CD4-positive, alpha-beta memory T cell (primary cell): ENCODE measurements at regions not wholly inside any gene's neighbourhood (a gene's known extent, or its start where the extent isn't known, plus 50 kb on each side); places are given as distances from the start of the nearest gene placed in this dataset.

Experiments used
- CTCF ChIA-PET: fragments of 350-600 bp; sonication (Branson Sonifier 250); formaldehyde crosslinking; loops from one replicate; lab custom pipeline; 2021; ENCODE audit warnings: inconsistent platforms; ENCODE audit not compliant: partially characterized antibody; lab: Charles Lee
- POLR2A ChIA-PET: fragments of 350-600 bp; sonication (Branson Sonifier 250); formaldehyde crosslinking; loops from one replicate; lab custom pipeline; 2021; ENCODE audit not compliant: partially characterized antibody; lab: Charles Lee
- DNase-seq, 5 donors: peaks; one replicate each; pipeline versions ENCODE4 v3.0.0 to v3.0.0-alpha.2; 2020 to 2022; ENCODE audit warnings: mixed read lengths in 1 of 5
- H3K27ac ChIP-seq: one replicate; pipeline ENCODE4 v1.7.0; 2013; ENCODE audit warnings: low read depth, low read length
- H3K27me3 ChIP-seq: 2 replicates; pipeline ENCODE4 v1.7.0; 2013; ENCODE audit warnings: mild to moderate bottlenecking, low read length, moderate library complexity; ENCODE audit not compliant: insufficient read depth
- H3K36me3 ChIP-seq: 2 replicates; pipeline ENCODE4 v1.7.0; 2013; ENCODE audit warnings: mild to moderate bottlenecking, low read length, moderate library complexity; ENCODE audit not compliant: insufficient read depth
- H3K4me1 ChIP-seq: 2 replicates; pipeline ENCODE4 v1.7.0; 2013; ENCODE audit warnings: mild to moderate bottlenecking, low read length, moderate library complexity; ENCODE audit not compliant: insufficient read depth
- H3K4me3 ChIP-seq, 2 donors: one replicate each; pipeline ENCODE4 v1.7.0; 2013; ENCODE audit warnings: low read length in 2 of 2, mild to moderate bottlenecking in 1 of 2
- H3K9me3 ChIP-seq, 2 donors: one replicate each; pipeline ENCODE4 v1.7.0; 2013; ENCODE audit warnings: low read length in 2 of 2, control low read depth in 1 of 2; ENCODE audit not compliant: control insufficient read depth in 1 of 2
- H3K27ac Mint-ChIP-seq, 7 donors: one replicate each; pipeline ENCODE4 v1.8.0; 2020 to 2021; ENCODE audit warnings: mixed read lengths in 7 of 7, mild to moderate bottlenecking in 6 of 7, inconsistent platforms in 3 of 7, moderate library complexity in 3 of 7
- H3K27me3 Mint-ChIP-seq, 2 donors: one replicate each; pipeline ENCODE4 v1.8.0; 2020 to 2021; ENCODE audit warnings: mixed read lengths in 2 of 2
- H3K36me3 Mint-ChIP-seq, 2 donors: one replicate each; pipeline ENCODE4 v1.8.0; 2020 to 2021; ENCODE audit warnings: mixed read lengths in 2 of 2, inconsistent platforms in 1 of 2, mild to moderate bottlenecking in 1 of 2
- H3K4me1 Mint-ChIP-seq, 4 donors: one replicate each; pipeline ENCODE4 v1.8.0; 2020 to 2021; ENCODE audit warnings: mixed read lengths in 4 of 4, mild to moderate bottlenecking in 1 of 4
- H3K4me3 Mint-ChIP-seq, 8 donors: one replicate each; pipeline ENCODE4 v1.8.0; 2020 to 2021; ENCODE audit warnings: mixed read lengths in 8 of 8, mild to moderate bottlenecking in 7 of 8, moderate library complexity in 6 of 8, inconsistent platforms in 3 of 8
- H3K9me3 Mint-ChIP-seq, 8 donors: one replicate each; pipeline ENCODE4 v1.8.0; 2020 to 2021; ENCODE audit warnings: mixed read lengths in 8 of 8, mild to moderate bottlenecking in 5 of 8, inconsistent platforms in 3 of 8, moderate library complexity in 1 of 8
- intact Hi-C: fragments of 100-400 bp; cut with micrococcal nuclease; formaldehyde crosslinking; loops from one replicate; pipeline ENCODE4 v1.15.1; 2023

DNA sequence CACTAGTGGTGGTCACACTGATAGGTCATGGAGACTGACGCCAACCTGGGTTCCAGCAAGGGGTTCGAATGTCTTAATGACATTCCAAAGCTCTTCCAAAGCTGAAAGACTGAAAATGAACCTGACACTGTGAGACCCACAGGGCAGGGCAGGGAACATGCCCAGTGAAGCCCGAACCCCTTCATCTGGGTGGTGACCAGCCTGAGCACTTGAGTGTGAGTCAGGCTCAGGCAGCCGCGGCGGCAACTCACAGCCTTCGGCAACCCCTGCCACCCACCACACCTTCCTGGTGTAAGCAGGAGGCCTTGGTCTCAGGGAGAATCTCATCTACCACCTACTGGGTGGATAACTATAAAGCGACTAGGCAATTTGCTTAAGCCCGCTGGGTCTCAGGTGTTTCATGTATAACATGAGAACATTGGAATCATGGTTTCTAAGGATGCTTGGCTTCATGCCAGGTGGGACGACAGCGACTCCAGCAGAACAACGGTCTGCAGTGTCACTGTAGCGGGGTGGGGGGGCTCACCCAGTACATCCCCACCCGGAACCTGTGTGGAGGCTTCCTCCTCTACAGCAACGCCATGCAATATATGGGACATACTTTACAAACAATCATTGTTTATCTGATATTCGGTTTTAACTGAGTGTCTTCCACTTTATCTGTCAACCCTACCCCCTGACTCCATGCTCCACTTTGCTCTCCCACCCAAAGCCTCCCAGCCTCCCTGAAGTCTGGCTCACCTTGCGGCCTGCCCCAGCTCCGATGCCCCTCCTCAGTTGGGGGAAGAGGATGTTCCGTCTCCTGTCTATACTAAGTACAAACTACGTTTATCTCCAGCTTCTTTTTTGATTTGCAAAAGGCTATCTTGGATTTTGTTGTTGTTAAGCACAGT lies 125.0 kb upstream of the MEF2A start:
- Mint-ChIP-seq H3K27me3 (no peaks in the 10 kb centered on the region), H3K9me3 (no peaks in the 10 kb centered on the region), H3K36me3 (no peaks in the 10 kb centered on the region), H3K4me3 (no peak overlapping the region), H3K27ac (peak overlapping the region in 1 of 7 donors; percentile 10), H3K4me1 (peaks cover 16 to 54% (median 33%) of the 10 kb centered on the region in 4 donors)
- Histone ChIP-seq H3K27me3 (no peaks in the 10 kb centered on the region), H3K36me3 (no peaks in the 10 kb centered on the region), H3K4me1 (peaks cover 42% of the 10 kb centered on the region), H3K9me3 (no peaks in the 10 kb centered on the region), H3K4me3 (no peak overlapping the region), H3K27ac (no peak overlapping the region)
- ChIA-PET POLR2A (interaction anchor here (0.6 to 5.1 kb wide), 3 partner anchors 8 to 126 kb away, joined by 3 to 27 read pairs (median 6); partner anchors contain the start of gene MEF2A), CTCF (no interaction called here)
- no peak for DNase-seq
- intact Hi-C loops, result loop anchor here (10.0 kb wide), 1 partner anchor 124 kb away; the partner anchor contains the start of gene MEF2A

DNA sequence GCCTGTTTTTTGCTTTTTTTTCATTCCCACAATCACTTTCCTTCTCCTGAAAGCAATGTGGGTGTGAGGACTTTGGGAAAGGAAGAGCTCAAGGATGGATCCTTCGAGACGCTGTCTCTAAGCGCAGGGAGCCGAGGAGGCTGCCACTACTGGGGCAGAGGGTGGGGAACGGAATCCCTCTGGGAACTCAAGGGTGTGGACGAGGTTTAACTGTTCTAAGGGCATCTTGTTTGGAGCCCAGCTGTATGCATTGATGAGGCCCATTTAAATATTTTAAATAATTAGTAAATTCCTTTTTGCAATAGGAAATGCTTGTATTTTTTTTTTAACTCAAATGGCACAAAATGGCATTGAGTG lies 124.4 kb upstream of the MEF2A start:
- H3K27me3 ChIP-seq, result no peaks in the 10 kb centered on the region
- H3K4me3 ChIP-seq, result no peak overlapping the region
- Mint-ChIP-seq H3K27me3 (no peaks in the 10 kb centered on the region), H3K27ac (no peak overlapping the region), H3K36me3 (no peaks in the 10 kb centered on the region), H3K4me3 (no peak overlapping the region), H3K9me3 (no peaks in the 10 kb centered on the region), H3K4me1 (peaks cover 16 to 54% (median 35%) of the 10 kb centered on the region in 4 donors)
- ChIA-PET POLR2A (interaction anchor here (0.6 to 5.1 kb wide), 5 partner anchors 8 to 125 kb away, joined by 3 to 27 read pairs (median 5); partner anchors contain the start of gene MEF2A), CTCF (interaction anchor here (0.6 to 1.0 kb wide), 2 partner anchors 20 to 262 kb away, joined by 3 read pairs; no protein-coding TSS in a partner anchor)
- intact Hi-C loops, result loop anchor here (10.0 kb wide), 1 partner anchor 123 kb away; the partner anchor contains the start of gene MEF2A
- H3K4me1 ChIP-seq, result peaks cover 42% of the 10 kb centered on the region
- DNase-seq, result no peak
- H3K36me3 ChIP-seq, result no peaks in the 10 kb centered on the region
- no peaks in the 10 kb centered on the region for H3K9me3 ChIP-seq
- H3K27ac ChIP-seq, result no peak overlapping the region

DNA sequence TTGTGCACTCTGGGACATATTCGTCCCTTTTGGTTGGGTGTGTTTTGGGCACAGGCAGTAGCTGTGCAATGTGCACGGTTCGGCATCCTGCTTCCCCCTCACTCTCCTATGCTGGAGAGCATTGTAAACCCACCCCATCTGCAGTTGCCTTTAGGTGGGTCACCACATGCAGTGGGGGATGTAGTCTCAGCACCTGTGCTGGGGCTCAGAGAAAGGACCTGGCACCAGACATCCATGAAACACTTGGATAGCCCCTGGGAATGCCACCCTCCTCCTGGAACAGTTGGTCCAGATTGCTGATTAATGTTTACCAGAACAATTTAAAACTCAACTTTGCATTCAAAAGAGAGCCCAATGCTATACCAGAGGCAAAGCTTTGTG lies 123.9 kb upstream of the MEF2A start:
- peaks cover 16 to 54% (median 33%) of the 10 kb centered on the region in 4 donors for H3K4me1 Mint-ChIP-seq
- no peak overlapping the region for H3K27ac ChIP-seq
- no peak for DNase-seq

DNA sequence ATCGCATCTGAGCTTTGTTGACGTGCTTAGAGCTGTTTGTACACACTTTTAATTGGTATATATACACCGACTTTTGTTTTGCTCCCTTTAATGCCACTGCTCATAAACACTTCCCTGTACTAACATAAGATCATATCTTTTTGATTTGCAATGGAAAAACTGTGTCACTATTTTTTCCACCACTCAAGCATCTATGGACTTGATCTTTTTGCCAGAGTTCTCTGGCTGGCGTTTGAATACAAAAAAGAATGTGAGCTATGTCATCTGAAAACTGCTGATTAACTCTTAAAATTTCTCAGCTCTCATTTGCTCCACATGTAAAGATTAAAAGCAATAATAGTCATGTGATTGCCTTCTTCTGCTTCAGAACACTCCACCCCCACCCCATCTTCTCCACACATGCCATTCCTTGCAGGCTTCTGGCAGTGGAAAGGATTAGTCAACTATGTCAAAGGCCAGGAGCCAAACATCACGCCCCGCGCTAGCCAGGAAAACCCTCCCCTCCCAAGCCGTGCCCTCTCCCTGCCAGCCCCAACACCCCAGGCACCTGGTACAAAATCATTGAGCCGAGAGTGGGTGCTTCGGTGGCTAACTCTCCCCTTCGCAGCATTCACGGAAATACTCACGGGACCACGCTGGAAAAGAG lies 123.4 kb upstream of the MEF2A start:
- DNase-seq, result no peak
- Mint-ChIP-seq H3K4me3 (peak overlapping the region in 7 of 8 donors; percentile 4 to 63 (median 50)), H3K27me3 (no peaks in the 10 kb centered on the region), H3K27ac (peak overlapping the region; percentile 14 to 83 (median 71)), H3K9me3 (no peaks in the 10 kb centered on the region), H3K4me1 (peaks cover 16 to 54% (median 33%) of the 10 kb centered on the region in 4 donors), H3K36me3 (no peaks in the 10 kb centered on the region)
- ChIA-PET POLR2A (interaction anchor here (0.6 to 5.1 kb wide), 6 partner anchors 9 to 290 kb away, joined by 3 to 27 read pairs (median 4); partner anchors contain the start of gene MEF2A), CTCF (interaction anchor here (0.6 to 1.0 kb wide), 2 partner anchors 21 to 261 kb away, joined by 3 read pairs; no protein-coding TSS in a partner anchor)
- Histone ChIP-seq H3K36me3 (no peaks in the 10 kb centered on the region), H3K4me1 (peaks cover 42% of the 10 kb centered on the region), H3K27ac (no peak overlapping the region), H3K4me3 (no peak overlapping the region), H3K9me3 (no peaks in the 10 kb centered on the region), H3K27me3 (no peaks in the 10 kb centered on the region)
- intact Hi-C loops, result loop anchor here (10.0 kb wide), 1 partner anchor 122 kb away; the partner anchor contains the start of gene MEF2A

More for the DNA sequence above, 123.9 kb upstream of the MEF2A start:
- CTCF ChIA-PET, result interaction anchor here (0.6 to 1.0 kb wide), 2 partner anchors 21 to 262 kb away, joined by 3 read pairs; no protein-coding TSS in a partner anchor
- no peaks in the 10 kb centered on the region for H3K27me3 ChIP-seq
- peaks cover 42% of the 10 kb centered on the region for H3K4me1 ChIP-seq
- Mint-ChIP-seq H3K27ac (peak overlapping the region in 1 of 7 donors; percentile 58), H3K36me3 (no peaks in the 10 kb centered on the region), H3K4me3 (peak overlapping the region in 1 of 8 donors; percentile 36), H3K27me3 (no peaks in the 10 kb centered on the region), H3K9me3 (no peaks in the 10 kb centered on the region)
- no peak overlapping the region for H3K4me3 ChIP-seq
- no peaks in the 10 kb centered on the region for H3K9me3 ChIP-seq
- H3K36me3 ChIP-seq, result no peaks in the 10 kb centered on the region
- POLR2A ChIA-PET, result interaction anchor here (1.0 to 5.1 kb wide), 5 partner anchors 9 to 125 kb away, joined by 4 to 27 read pairs (median 5); partner anchors contain the start of gene MEF2A
- intact Hi-C loops, result loop anchor here (10.0 kb wide), 1 partner anchor 123 kb away; the partner anchor contains the start of gene MEF2A

DNA sequence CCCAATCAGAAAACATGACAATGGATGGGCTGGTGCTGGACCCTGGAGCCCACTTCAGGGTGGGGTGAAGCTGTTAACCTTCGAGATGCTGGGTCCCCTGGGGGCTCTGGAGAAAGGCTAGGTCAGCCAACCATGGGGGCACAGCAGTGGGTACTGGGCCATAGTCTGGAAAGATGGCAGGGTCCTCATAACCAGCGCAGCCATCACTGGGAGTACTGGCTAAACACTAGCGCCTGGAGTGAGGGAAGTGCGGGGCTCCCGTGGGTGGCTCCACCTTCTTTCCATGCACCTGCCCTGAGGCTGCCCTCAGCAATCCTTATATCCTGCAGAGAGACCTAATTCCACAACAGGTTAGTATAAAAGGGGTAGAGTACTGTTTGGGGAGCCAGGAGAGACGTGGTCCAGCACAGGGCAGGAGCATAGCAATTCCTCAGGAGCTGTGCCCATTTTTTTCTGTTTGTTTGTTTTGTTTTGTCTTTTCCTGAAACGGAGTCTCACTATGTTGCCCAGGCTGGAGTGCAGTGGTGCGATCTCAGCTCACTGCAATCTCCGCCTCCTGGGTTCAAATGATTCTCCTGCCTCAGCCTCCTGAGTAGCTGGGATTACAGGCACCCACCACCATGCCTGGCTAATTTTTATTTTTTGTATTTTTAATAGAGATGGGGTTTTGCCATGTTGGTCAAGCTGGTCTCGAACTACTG lies 122.6 kb upstream of the MEF2A start:
- Mint-ChIP-seq H3K4me3 (peak overlapping the region in 5 of 8 donors; percentile 4 to 63 (median 39)), H3K9me3 (no peaks in the 10 kb centered on the region), H3K36me3 (no peaks in the 10 kb centered on the region), H3K4me1 (peaks cover 20 to 59% (median 38%) of the 10 kb centered on the region in 4 donors), H3K27me3 (peaks cover 0 to 1% of the 10 kb centered on the region in 2 donors), H3K27ac (peak overlapping the region in 5 of 7 donors; percentile 4 to 80 (median 70))
- ChIA-PET POLR2A (interaction anchor here (0.6 to 5.1 kb wide), 9 partner anchors 8 to 289 kb away, joined by 3 to 27 read pairs (median 7); partner anchors contain the start of gene MEF2A), CTCF (interaction anchor here (0.7 to 2.3 kb wide), 4 partner anchors 32 to 98 kb away, joined by 3 to 12 read pairs (median 4); no protein-coding TSS in a partner anchor)
- H3K4me1 ChIP-seq, result peaks cover 45% of the 10 kb centered on the region
- no peaks in the 10 kb centered on the region for H3K27me3 ChIP-seq
- H3K9me3 ChIP-seq, result no peaks in the 10 kb centered on the region
- H3K4me3 ChIP-seq, result no peak overlapping the region
- intact Hi-C loops, result loop anchor here (10.0 kb wide), 1 partner anchor 122 kb away; the partner anchor contains the start of gene MEF2A
- no peak for DNase-seq
- no peaks in the 10 kb centered on the region for H3K36me3 ChIP-seq
- no peak overlapping the region for H3K27ac ChIP-seq

DNA sequence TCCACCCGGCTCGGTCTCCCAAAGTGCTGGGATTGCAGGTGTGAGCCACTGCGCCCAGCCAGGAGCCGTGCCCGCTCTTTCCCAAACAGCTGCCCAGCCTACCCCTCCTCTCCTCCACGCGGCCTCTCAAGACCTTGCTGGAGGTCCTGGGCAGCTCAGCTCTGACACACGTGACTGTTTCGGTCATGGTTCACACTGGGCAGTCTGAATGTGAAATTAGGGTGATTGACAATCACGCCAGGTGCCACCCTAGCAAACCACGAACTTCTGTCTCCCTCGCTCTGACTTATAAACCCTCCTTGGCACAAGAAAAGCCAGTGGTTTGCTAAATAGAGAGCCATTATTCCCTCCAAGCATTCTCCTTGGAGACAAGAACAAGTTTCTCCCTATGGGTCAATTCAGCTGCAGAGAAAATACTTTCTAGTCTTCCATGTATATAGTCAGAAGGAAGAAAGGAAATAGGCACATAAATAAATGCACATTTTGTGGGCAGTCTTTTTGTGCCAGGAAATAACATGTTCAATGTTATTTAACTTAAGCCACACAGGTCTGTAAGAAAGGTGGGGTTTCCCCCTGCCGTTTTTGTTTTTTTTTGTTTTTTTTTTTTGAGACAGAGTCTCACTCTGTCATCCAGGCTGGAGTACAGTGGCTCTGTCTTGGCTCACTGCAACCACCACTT lies 121.9 kb upstream of the MEF2A start:
- Histone ChIP-seq H3K4me1 (peaks cover 45% of the 10 kb centered on the region), H3K27ac (no peak overlapping the region), H3K4me3 (no peak overlapping the region), H3K27me3 (no peaks in the 10 kb centered on the region), H3K9me3 (no peaks in the 10 kb centered on the region), H3K36me3 (no peaks in the 10 kb centered on the region)
- ChIA-PET POLR2A (interaction anchor here (1.1 to 5.1 kb wide), 8 partner anchors 9 to 123 kb away, joined by 3 to 27 read pairs (median 7); partner anchors contain the start of gene MEF2A), CTCF (interaction anchor here (0.7 to 2.3 kb wide), 4 partner anchors 33 to 98 kb away, joined by 3 to 12 read pairs (median 4); no protein-coding TSS in a partner anchor)
- Mint-ChIP-seq H3K27me3 (peaks cover 0 to 1% of the 10 kb centered on the region in 2 donors), H3K27ac (peak overlapping the region; percentile 60 to 92 (median 80)), H3K9me3 (no peaks in the 10 kb centered on the region), H3K36me3 (no peaks in the 10 kb centered on the region), H3K4me3 (peak overlapping the region in 7 of 8 donors; percentile 49 to 79 (median 63)), H3K4me1 (peaks cover 19 to 57% (median 37%) of the 10 kb centered on the region in 4 donors)
- peak in 3 of 5 donors; percentile 22 to 36 (median 22) for DNase-seq
- intact Hi-C loops, result loop anchor here (1.0 to 10.0 kb wide), 2 partner anchors 23 to 121 kb away; partner anchors contain the start of gene MEF2A
